ENCODE measurements at regions not wholly inside any gene's neighbourhood (a gene's known extent, or its start where the extent isn't known, plus 50 kb on each side); places are given as distances from the start of the nearest gene placed in this dataset.

GRCh38 chr4:3343358-3343757, 50.5 kb downstream of the RGS12 start:
- no peak for DNase-seq

- DNase-seq: no peak
Measured at GRCh38 chr4:3344104-3344503, 51.3 kb downstream of the RGS12 start.

GRCh38 chr4:3344596-3344995, 51.8 kb downstream of the RGS12 start:
- no peak for DNase-seq

GRCh38 chr4:3345384-3345783, 52.6 kb downstream of the RGS12 start:
- DNase-seq: no peak

- peak; percentile 65 for DNase-seq
Measured at GRCh38 chr4:3346146-3346545, 53.3 kb downstream of the RGS12 start.

GRCh38 chr4:3347871-3348270, 55.0 kb downstream of the RGS12 start:
- no peak for DNase-seq

- no peak for DNase-seq
Measured at GRCh38 chr4:3348621-3349020, 55.8 kb downstream of the RGS12 start.

- DNase-seq: no peak
Measured at GRCh38 chr4:3349116-3349515, 56.3 kb downstream of the RGS12 start.

- no peak for DNase-seq
Measured at GRCh38 chr4:3351997-3352396, 59.2 kb downstream of the RGS12 start.

GRCh38 chr4:3352505-3352904, 59.7 kb downstream of the RGS12 start:
- DNase-seq: no peak

GRCh38 chr4:3352941-3353594, 60.2 kb downstream of the RGS12 start:
- DNase-seq: no peak

- no peak for DNase-seq
Measured at GRCh38 chr4:3353752-3354454, 61.1 kb downstream of the RGS12 start.

GRCh38 chr4:3354455-3354811, 61.6 kb downstream of the RGS12 start:
- no peak for DNase-seq

- DNase-seq: no peak
Measured at GRCh38 chr4:3355266-3355748, 62.5 kb downstream of the RGS12 start.

- DNase-seq: no peak
Measured at GRCh38 chr4:3358656-3359055, 65.8 kb downstream of the RGS12 start.

GRCh38 chr4:3360777-3361176, 68.0 kb downstream of the RGS12 start:
- no peak for DNase-seq

GRCh38 chr4:3361406-3361805, 68.6 kb downstream of the RGS12 start:
- no peak for DNase-seq

- DNase-seq: no peak
Measured at GRCh38 chr4:3361896-3362295, 69.1 kb downstream of the RGS12 start.

GRCh38 chr4:3362431-3363287, 69.8 kb downstream of the RGS12 start:
- DNase-seq: no peak

GRCh38 chr4:3363411-3364141, 70.8 kb downstream of the RGS12 start:
- no peak for DNase-seq

- no peak for DNase-seq
Measured at GRCh38 chr4:3364199-3364598, 71.4 kb downstream of the RGS12 start.

- DNase-seq: no peak
Measured at GRCh38 chr4:3364634-3365314, 72.0 kb downstream of the RGS12 start.
